C4-2B (cell line): ENCODE measurements at regions not wholly inside any gene's neighbourhood (a gene's known extent, or its start where the extent isn't known, plus 50 kb on each side); places are given as distances from the start of the nearest gene placed in this dataset.

Experiments used
- CTCF ChIP-seq: fragments of 450-650 bp; conservative IDR thresholded peaks from 2 replicates; pipeline ENCODE4 v1.5.1; 2017; ENCODE audit warnings: mild to moderate bottlenecking
- ZFX ChIP-seq: fragments of 450-650 bp; IDR thresholded peaks from 2 replicates; pipeline ENCODE4 v1.6.1; 2017

DNA sequence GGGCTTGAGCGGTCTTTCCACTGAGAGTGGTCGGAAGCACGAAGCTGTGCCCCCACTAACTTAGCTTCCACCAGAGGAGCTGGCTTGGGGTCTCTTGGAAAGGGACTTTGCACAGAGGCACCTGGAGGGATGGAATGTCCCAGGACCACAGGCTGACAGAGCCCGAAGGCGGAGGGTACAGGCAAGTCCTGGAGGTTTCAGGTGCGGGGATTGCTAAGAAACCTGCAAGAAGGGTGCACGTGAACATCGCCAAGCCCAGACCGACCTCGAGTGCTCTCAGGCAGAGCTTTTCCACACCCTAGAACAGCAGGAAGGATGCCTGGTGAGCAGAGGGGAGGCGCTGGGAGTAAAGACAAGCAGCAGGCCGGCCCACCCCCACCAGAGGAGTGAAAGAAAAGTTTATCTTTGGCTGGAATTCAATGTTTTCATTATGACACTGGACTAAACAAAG, 61.6 kb downstream of the SERPINA3 start:
- TF ChIP-seq CTCF (no peak), ZFX (no peak)
